ENCODE measurements at regions not wholly inside any gene's neighbourhood (a gene's known extent, or its start where the extent isn't known, plus 50 kb on each side); places are given as distances from the start of the nearest gene placed in this dataset.
"Not testable (repeated sequence)": the region's sequence is repeated elsewhere in the genome, so short reads cannot be mapped to it uniquely, and the experiment has no call there.

GRCh38 chr16:52301026-52301425 is 245.9 kb downstream of the TOX3 start:
- no CpG with 5 or more reads among the region's 4 CpGs for WGBS, 2 donors (ENCODE audit: extremely low coverage in 2 of 2, insufficient read length in 2 of 2, insufficient replicate concordance in 1 of 2)
- no peak overlapping the region for H2AFZ ChIP-seq (ENCODE audit: low read length)
- no peak overlapping the region for H3K18ac ChIP-seq (ENCODE audit: low read length)
- H3K4me3 ChIP-seq (ENCODE audit: low read length in 2 of 2) = no peak overlapping the region
- no peak overlapping the region for H2BK5ac ChIP-seq (ENCODE audit: low read length)
- no peaks in the 10 kb centered on the region for H3K4me1 ChIP-seq (ENCODE audit: control insufficient read depth in 2 of 2, insufficient read depth in 1 of 2, low read depth in 1 of 2, low read length in 2 of 2)
- H4K91ac ChIP-seq (ENCODE audit: low read depth, low read length, poor library complexity) = no peak overlapping the region
- no peak overlapping the region for H2BK15ac ChIP-seq (ENCODE audit: low read length)
- H3K4me2 ChIP-seq (ENCODE audit: insufficient read depth, low read length, poor library complexity, severe bottlenecking) = no peak overlapping the region
- no peak overlapping the region for H2BK120ac ChIP-seq (ENCODE audit: low read depth, low read length)
- no peak for DNase-seq (ENCODE audit: low spot score)
- no peak overlapping the region for H4K8ac ChIP-seq (ENCODE audit: low read depth, low read length)
- H3K27ac ChIP-seq (replicated peaks; ENCODE audit: low read length) = no peak overlapping the region
- no peaks in the 10 kb centered on the region for H3K27me3 ChIP-seq (ENCODE audit: control insufficient read depth in 3 of 3, insufficient read depth in 3 of 3, low read depth in 1 of 3, low read length in 3 of 3)
- peaks cover 0 to 2% of the 10 kb centered on the region in 2 donors for H3K36me3 ChIP-seq (replicated peaks in 1 of 2; ENCODE audit: control insufficient read depth in 2 of 2, insufficient read depth in 2 of 2, low read length in 2 of 2)
- no peak overlapping the region for H3K14ac ChIP-seq (ENCODE audit: low read length)
- H2BK12ac ChIP-seq (ENCODE audit: low read length) = no peak overlapping the region
- H3K9ac ChIP-seq (ENCODE audit: low read depth, low read length, poor library complexity) = no peak overlapping the region
- no peaks in the 10 kb centered on the region for H3K79me1 ChIP-seq (ENCODE audit: low read depth, low read length)
- no peak overlapping the region for H3K4ac ChIP-seq (ENCODE audit: low read length)
- H2AK5ac ChIP-seq (ENCODE audit: low read depth, low read length) = no peak overlapping the region
- H3K9me3 ChIP-seq (replicated peaks in 1 of 2; ENCODE audit: control insufficient read depth in 2 of 2, insufficient read depth in 1 of 2, low read depth in 1 of 2, low read length in 2 of 2) = no peaks in the 10 kb centered on the region
- no peak overlapping the region for H3K23ac ChIP-seq (ENCODE audit: low read depth, low read length, poor library complexity)

- Histone ChIP-seq H4K91ac (ENCODE audit: low read depth, low read length, poor library complexity) (no peak overlapping the region), H2AFZ (ENCODE audit: low read length) (no peak overlapping the region), H2AK5ac (ENCODE audit: low read depth, low read length) (no peak overlapping the region), H3K9me3 (replicated peaks in 1 of 2; ENCODE audit: control insufficient read depth in 2 of 2, insufficient read depth in 1 of 2, low read depth in 1 of 2, low read length in 2 of 2) (no peaks in the 10 kb centered on the region), H3K36me3 (replicated peaks in 1 of 2; ENCODE audit: control insufficient read depth in 2 of 2, insufficient read depth in 2 of 2, low read length in 2 of 2) (peaks cover 0 to 2% of the 10 kb centered on the region in 2 donors), H3K4me2 (ENCODE audit: insufficient read depth, low read length, poor library complexity, severe bottlenecking) (no peak overlapping the region), H3K14ac (ENCODE audit: low read length) (no peak overlapping the region), H4K8ac (ENCODE audit: low read depth, low read length) (no peak overlapping the region), H3K27ac (replicated peaks; ENCODE audit: low read length) (no peak overlapping the region), H3K79me1 (ENCODE audit: low read depth, low read length) (no peaks in the 10 kb centered on the region), H3K4me3 (ENCODE audit: low read length in 2 of 2) (no peak overlapping the region), H3K18ac (ENCODE audit: low read length) (no peak overlapping the region), H2BK5ac (ENCODE audit: low read length) (no peak overlapping the region), H2BK120ac (ENCODE audit: low read depth, low read length) (no peak overlapping the region), H3K4ac (ENCODE audit: low read length) (no peak overlapping the region), H3K4me1 (ENCODE audit: control insufficient read depth in 2 of 2, insufficient read depth in 1 of 2, low read depth in 1 of 2, low read length in 2 of 2) (peaks cover 0 to 1% of the 10 kb centered on the region in 2 donors), H2BK15ac (ENCODE audit: low read length) (no peak overlapping the region), H3K23ac (ENCODE audit: low read depth, low read length, poor library complexity) (no peak overlapping the region), H3K27me3 (ENCODE audit: control insufficient read depth in 3 of 3, insufficient read depth in 3 of 3, low read depth in 1 of 3, low read length in 3 of 3) (peaks cover 0 to 2% (median 0%) of the 10 kb centered on the region in 3 experiments), H3K9ac (ENCODE audit: low read depth, low read length, poor library complexity) (no peak overlapping the region), H2BK12ac (ENCODE audit: low read length) (no peak overlapping the region)
- DNase-seq (ENCODE audit: low spot score) = no peak
Observed at GRCh38 chr16:52298769-52299168, 248.2 kb downstream of the TOX3 start.

- not testable (repeated sequence) for H2BK15ac ChIP-seq (ENCODE audit: low read length); H3K4me3 ChIP-seq (ENCODE audit: low read length in 2 of 2); H2BK5ac ChIP-seq (ENCODE audit: low read length); H3K4me1 ChIP-seq (ENCODE audit: control insufficient read depth in 2 of 2, insufficient read depth in 1 of 2, low read depth in 1 of 2, low read length in 2 of 2); H3K4ac ChIP-seq (ENCODE audit: low read length); H3K14ac ChIP-seq (ENCODE audit: low read length); H3K4me2 ChIP-seq (ENCODE audit: insufficient read depth, low read length, poor library complexity, severe bottlenecking); H3K9me3 ChIP-seq (replicated peaks in 1 of 2; ENCODE audit: control insufficient read depth in 2 of 2, insufficient read depth in 1 of 2, low read depth in 1 of 2, low read length in 2 of 2); H3K9ac ChIP-seq (ENCODE audit: low read depth, low read length, poor library complexity); H4K8ac ChIP-seq (ENCODE audit: low read depth, low read length); H2AFZ ChIP-seq (ENCODE audit: low read length); H4K91ac ChIP-seq (ENCODE audit: low read depth, low read length, poor library complexity); H3K27me3 ChIP-seq (ENCODE audit: control insufficient read depth in 3 of 3, insufficient read depth in 3 of 3, low read depth in 1 of 3, low read length in 3 of 3); H3K79me1 ChIP-seq (ENCODE audit: low read depth, low read length); H3K27ac ChIP-seq (replicated peaks; ENCODE audit: low read length); H3K18ac ChIP-seq (ENCODE audit: low read length); H3K23ac ChIP-seq (ENCODE audit: low read depth, low read length, poor library complexity); H2BK120ac ChIP-seq (ENCODE audit: low read depth, low read length); H2AK5ac ChIP-seq (ENCODE audit: low read depth, low read length); H3K36me3 ChIP-seq (replicated peaks in 1 of 2; ENCODE audit: control insufficient read depth in 2 of 2, insufficient read depth in 2 of 2, low read length in 2 of 2); DNase-seq (ENCODE audit: low spot score); H2BK12ac ChIP-seq (ENCODE audit: low read length)
- WGBS, 2 donors (ENCODE audit: extremely low coverage in 2 of 2, insufficient read length in 2 of 2, insufficient replicate concordance in 1 of 2) = no CpG with 5 or more reads among the region's 4 CpGs
Observed at GRCh38 chr16:52296706-52297315, 250.1 kb downstream of the TOX3 start.

- Histone ChIP-seq H3K4me2 (ENCODE audit: insufficient read depth, low read length, poor library complexity, severe bottlenecking) (no peak overlapping the region), H2BK120ac (ENCODE audit: low read depth, low read length) (no peak overlapping the region), H2BK12ac (ENCODE audit: low read length) (no peak overlapping the region), H3K27me3 (ENCODE audit: control insufficient read depth in 3 of 3, insufficient read depth in 3 of 3, low read depth in 1 of 3, low read length in 3 of 3) (peaks cover 0 to 2% (median 0%) of the 10 kb centered on the region in 3 experiments), H3K36me3 (replicated peaks in 1 of 2; ENCODE audit: control insufficient read depth in 2 of 2, insufficient read depth in 2 of 2, low read length in 2 of 2) (peaks cover 0 to 2% of the 10 kb centered on the region in 2 donors), H2AK5ac (ENCODE audit: low read depth, low read length) (no peak overlapping the region), H2AFZ (ENCODE audit: low read length) (no peak overlapping the region), H3K4me3 (ENCODE audit: low read length in 2 of 2) (no peak overlapping the region), H3K14ac (ENCODE audit: low read length) (no peak overlapping the region), H3K9me3 (replicated peaks in 1 of 2; ENCODE audit: control insufficient read depth in 2 of 2, insufficient read depth in 1 of 2, low read depth in 1 of 2, low read length in 2 of 2) (no peaks in the 10 kb centered on the region), H3K4me1 (ENCODE audit: control insufficient read depth in 2 of 2, insufficient read depth in 1 of 2, low read depth in 1 of 2, low read length in 2 of 2) (peaks cover 0 to 1% of the 10 kb centered on the region in 2 donors), H2BK15ac (ENCODE audit: low read length) (no peak overlapping the region), H3K4ac (ENCODE audit: low read length) (no peak overlapping the region), H3K9ac (ENCODE audit: low read depth, low read length, poor library complexity) (no peak overlapping the region), H3K23ac (ENCODE audit: low read depth, low read length, poor library complexity) (no peak overlapping the region), H2BK5ac (ENCODE audit: low read length) (no peak overlapping the region), H4K8ac (ENCODE audit: low read depth, low read length) (no peak overlapping the region), H3K27ac (replicated peaks; ENCODE audit: low read length) (no peak overlapping the region), H3K18ac (ENCODE audit: low read length) (no peak overlapping the region), H3K79me1 (ENCODE audit: low read depth, low read length) (no peaks in the 10 kb centered on the region), H4K91ac (ENCODE audit: low read depth, low read length, poor library complexity) (no peak overlapping the region)
- WGBS, 2 donors (ENCODE audit: extremely low coverage in 2 of 2, insufficient read length in 2 of 2, insufficient replicate concordance in 1 of 2) = no CpG with 5 or more reads among the region's 2 CpGs
- DNase-seq (ENCODE audit: low spot score) = no peak
Observed at GRCh38 chr16:52296076-52296475, 250.9 kb downstream of the TOX3 start.

Data from neuronal stem cell (in vitro differentiated cells).